Endothelial cell of hepatic sinusoid (primary cell): ENCODE measurements at regions not wholly inside any gene's neighbourhood (a gene's known extent, or its start where the extent isn't known, plus 50 kb on each side); places are given as distances from the start of the nearest gene placed in this dataset.
"Not testable (repeated sequence)": the region's sequence is repeated elsewhere in the genome, so short reads cannot be mapped to it uniquely, and the experiment has no call there.

ENCODE experiments used
- in situ Hi-C: cut with HindIII; loops from 2 replicates; pipeline ENCODE4 v1.10.0; 2017; ENCODE audit warnings: low sequenced_read_pairs

DNA sequence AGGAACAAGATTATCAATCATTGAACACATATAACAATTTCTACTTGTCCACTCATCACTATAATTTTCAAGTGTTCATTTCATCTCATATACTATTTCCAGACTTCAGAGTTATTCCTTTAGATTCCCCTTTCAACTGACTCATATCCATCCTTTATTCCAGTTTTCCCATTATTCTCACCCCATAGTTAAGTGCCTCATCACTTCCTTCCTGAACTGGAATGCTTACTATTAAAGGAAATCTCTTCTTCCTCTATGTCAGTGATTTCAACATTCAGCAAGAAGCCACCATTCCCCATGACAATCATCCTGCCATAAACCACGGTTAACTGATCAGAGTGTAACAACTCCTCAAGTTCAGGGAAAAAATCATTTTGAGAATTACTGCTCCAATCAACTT is 198.9 kb downstream of the FBXO8 start:
- in situ Hi-C loops: no loop called here

- in situ Hi-C loops: no loop called here
Measured at GRCh38 chr4:174080361-174080760, 203.1 kb downstream of the FBXO8 start.

GRCh38 chr4:174071595-174071994 is 211.9 kb downstream of the FBXO8 start:
- in situ Hi-C loops: no loop called here

DNA sequence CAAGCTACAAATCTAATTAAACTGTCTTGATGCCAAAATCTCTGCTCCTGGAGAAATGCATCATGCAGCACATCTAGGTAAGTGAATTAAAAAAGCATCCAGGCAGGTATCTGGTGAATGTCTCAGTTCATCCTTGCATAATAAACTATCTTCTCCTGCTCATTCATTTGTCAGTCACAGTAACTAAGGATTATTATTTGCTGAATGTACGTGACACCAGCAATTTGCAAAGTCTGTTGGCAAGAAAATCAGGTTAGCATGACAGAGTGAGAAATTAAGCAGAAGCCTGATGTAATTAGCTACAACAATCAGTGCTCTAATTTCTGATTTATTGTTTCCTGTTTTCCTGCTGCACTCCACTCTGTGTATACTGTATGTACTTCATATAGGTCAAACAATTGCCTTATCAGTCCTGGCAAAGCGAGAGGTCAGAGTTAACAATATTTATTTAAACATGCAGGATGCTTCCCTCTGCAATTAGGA is 213.6 kb downstream of the FBXO8 start:
- in situ Hi-C loops: no loop called here

DNA sequence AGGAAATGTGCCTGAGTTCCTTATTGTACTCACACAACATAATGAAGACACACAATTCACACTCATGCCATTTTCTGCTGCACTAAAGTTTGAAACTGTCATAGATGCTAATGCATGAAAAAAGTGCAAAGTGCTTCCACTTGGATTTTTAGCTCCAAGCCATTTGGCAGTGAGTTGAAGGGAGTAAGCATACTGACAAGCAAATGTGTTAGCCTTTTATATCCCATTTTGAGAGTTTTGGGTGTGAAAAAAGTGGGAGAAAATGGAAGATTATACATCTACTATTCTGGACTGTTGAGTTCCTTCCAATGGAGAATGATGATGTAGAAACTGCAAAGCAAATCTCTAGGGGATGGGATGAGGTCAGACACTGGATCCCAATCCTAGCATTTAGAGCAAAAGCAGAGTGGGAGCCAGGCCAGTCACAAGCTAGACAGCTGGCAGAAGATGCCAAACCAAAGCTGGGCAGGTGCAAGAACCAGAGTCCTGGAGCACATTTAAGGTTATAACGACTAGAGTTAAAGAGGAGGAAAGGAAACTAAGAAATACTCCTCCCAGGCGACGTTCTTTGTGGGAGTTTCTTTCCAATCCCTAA is 216.8 kb downstream of the FBXO8 start:
- in situ Hi-C loops: no loop called here

GRCh38 chr4:174062831-174063230 is 220.6 kb downstream of the FBXO8 start:
- in situ Hi-C loops: no loop called here

DNA sequence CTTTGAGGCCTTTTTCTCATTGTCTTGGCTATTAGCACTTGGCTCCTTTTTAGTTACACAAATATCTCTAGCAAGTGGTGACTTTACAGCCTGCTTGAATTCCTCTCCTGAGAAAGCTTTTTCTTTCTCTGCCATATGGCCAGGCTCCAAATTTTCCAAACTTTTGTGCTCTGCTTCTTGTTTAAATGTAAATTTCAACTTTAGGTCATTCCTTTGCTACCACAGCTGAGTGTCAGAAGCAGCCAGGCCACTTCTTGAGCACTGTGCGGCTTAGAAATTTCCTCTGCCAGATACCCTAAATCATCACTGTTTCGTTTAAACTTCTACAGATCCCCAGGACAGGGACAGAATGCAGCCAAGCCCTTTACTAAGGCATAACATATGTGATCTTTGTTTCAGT is 222.4 kb downstream of the FBXO8 start:
- in situ Hi-C loops: no loop called here

- in situ Hi-C loops: no loop called here
Measured at GRCh38 chr4:174058846-174059245, 224.6 kb downstream of the FBXO8 start.

GRCh38 chr4:174056959-174057358 is 226.5 kb downstream of the FBXO8 start:
- in situ Hi-C loops: no loop called here

- in situ Hi-C loops: no loop called here
Measured at GRCh38 chr4:174055344-174055743, 228.1 kb downstream of the FBXO8 start.

GRCh38 chr4:174053895-174054294 is 229.6 kb downstream of the FBXO8 start:
- in situ Hi-C loops: no loop called here

DNA sequence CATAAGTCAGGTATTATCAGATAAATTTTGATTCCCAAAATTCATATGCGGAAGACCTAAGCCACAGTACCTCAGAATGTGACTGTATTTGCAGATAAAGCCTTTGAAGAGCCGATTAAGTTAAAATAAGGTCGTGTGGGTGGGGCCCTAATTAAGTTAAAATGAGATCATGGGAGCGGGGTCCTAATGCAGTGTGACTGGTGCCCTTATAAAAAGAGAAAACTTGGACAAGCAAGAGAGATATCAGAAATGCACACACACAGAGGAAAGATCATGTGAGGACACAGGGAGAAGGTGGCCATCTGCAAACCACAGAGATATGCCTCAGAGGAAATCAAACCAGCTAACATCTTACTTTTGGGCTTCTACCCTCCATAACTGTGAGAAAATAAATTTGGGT is 236.1 kb downstream of the FBXO8 start:
- in situ Hi-C loops: no loop called here

DNA sequence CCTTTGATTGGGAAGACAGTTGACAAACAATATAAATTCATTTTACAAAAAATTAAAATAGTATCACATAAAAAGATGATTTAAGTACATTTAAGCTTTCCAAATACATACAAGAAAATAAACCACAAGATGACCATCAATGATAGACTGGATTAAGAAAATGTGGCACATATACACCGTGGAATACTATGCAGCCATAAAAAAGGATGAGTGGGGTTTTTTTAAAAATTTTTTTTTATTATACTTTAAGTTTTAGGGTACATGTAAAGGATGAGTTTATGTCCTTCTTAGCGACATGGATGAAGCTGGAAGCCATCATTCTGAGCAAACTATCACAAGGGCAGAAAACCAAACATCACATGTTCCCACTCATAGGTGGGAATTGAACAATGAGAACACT is 237.6 kb downstream of the FBXO8 start:
- in situ Hi-C loops: not testable (repeated sequence)

DNA sequence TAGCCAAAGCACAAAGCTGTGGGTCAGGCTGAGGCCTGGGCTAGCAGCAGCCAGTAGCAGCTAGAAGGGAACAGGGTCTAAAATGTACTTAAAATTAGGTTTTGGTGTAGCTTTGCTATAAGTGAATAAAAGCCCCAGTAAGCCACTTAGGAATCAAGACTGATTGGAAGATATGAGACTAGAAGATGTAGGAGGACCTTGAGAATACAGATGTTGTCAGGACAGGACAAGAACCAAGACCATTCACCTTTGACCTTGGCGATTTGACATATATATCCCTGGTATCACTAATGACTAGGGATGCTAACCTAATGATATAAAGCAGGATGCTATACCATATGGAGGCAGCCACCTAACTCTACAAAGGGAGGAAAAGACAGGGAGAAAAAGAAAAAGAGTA is 238.1 kb downstream of the FBXO8 start:
- in situ Hi-C loops: no loop called here

- in situ Hi-C loops: no loop called here
Measured at GRCh38 chr4:174041555-174042105, 241.8 kb downstream of the FBXO8 start.

DNA sequence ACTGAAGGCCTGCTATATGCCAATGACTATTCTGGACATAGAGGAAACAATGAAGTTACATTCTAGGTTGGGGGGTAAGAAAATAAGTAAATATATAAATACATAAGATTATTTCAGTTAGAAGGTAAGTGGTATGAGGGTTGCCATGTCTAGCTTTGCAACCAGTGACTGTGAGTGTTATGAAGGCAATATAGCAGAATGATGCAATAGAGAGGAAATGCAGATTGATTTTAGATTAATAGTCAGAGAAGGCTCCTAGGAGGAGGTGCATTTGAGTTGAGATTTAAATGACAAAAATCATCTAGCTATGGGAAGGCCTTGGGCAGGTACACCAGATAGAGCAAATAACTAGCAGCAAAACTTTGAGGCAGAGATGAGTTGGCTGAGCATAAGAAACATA is 243.2 kb downstream of the FBXO8 start:
- in situ Hi-C loops: no loop called here

DNA sequence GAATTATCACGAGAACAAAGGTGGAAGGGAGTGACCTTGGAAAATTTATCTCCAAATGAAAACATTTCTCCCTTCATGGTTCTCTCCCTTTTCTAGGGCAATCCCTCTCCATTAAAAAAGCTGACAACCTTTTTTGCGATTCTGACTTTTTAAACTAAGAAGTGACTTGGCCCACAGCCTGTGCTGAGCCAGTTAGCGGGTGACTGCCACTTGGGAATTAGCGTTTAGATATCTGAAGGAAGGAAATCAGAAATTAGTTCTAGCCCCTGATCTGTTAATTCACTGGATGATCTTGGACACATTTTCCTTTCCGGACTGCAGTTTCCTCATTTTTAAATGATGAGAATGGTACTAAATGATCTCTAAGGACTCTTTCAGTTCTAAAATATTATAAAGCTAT is 245.0 kb downstream of the FBXO8 start:
- in situ Hi-C loops: no loop called here

DNA sequence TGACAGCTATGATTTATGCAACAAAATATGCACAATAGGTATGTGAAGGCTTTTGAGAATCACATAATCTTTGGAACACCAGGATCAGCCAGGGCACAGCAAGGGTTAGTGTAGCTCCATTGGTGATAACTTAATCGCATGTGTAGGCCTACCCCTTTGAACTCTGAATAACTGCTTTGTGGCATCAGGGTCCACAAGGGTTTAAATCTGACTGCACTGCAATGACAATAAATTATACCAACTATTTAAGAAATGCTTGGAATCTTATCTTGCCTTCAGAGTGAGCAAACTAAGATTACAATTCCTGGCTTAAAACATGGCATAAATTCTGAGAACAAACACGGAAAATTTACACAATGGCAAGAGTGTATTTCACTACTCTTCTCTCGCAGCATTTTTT is 245.8 kb downstream of the FBXO8 start:
- in situ Hi-C loops: no loop called here

- in situ Hi-C loops: no loop called here
Measured at GRCh38 chr4:174037049-174037448, 246.4 kb downstream of the FBXO8 start.

- in situ Hi-C loops: no loop called here
Measured at GRCh38 chr4:174036576-174036975, 246.9 kb downstream of the FBXO8 start.

- in situ Hi-C loops: no loop called here
Measured at GRCh38 chr4:174036111-174036510, 247.4 kb downstream of the FBXO8 start.

DNA sequence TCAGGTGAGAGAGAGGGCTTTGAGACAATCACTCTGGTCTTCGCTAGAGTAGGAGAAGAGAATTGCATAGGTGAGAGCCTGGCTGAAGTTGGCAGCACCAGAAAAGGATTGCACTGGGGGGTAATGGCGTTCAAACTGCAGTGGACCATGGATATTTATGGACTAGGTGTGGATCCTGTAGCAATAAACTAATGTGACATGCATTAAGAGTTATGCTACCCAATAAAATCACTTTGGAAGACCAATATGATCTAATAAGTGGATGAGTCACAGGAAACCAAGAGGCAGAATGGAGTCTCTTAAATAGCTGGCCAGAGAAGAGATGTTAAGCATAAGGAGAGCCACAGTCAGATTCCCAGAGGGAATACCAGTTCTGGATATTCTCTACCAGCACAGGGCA is 259.8 kb downstream of the FBXO8 start:
- in situ Hi-C loops: no loop called here

DNA sequence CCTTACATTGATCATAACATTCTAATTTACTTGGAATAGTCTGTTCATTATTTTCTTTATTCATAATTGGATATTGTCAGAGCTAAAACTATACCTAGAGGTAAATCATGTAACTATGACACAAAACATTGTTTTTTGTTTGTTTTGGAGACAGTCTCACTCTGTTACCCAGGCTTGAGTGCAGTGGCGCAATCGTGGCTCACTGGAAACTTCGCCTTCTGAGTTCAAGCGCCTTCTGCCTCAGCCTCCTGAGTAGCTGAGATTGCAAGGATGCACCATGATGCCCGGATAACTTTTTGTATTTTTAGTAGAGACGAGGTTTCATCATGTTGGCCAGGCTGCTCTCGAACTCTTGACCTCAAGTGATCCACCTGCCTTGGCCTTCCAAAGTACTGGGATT is 265.2 kb downstream of the FBXO8 start:
- in situ Hi-C loops: no loop called here
